ENCODE measurements at regions not wholly inside any gene's neighbourhood (a gene's known extent, or its start where the extent isn't known, plus 50 kb on each side); places are given as distances from the start of the nearest gene placed in this dataset.
"Not testable (repeated sequence)": the region's sequence is repeated elsewhere in the genome, so short reads cannot be mapped to it uniquely, and the experiment has no call there.

DNA sequence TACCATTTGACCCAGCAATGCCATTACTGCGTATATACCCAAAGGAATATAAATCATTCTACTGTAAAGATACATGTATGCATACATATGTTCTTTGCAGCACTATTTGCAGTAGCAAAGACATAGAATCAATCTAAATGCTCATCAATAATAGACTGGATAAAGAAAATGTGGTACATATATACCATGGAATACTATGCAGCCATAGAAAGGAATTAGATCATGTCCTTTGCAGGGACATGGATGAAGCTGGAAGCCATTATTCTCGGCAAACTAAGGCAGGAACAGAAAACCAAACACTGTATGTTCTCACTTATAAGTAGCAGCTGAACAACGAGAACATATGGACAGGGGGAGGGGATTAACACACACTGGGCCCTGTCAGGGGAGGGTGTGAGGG, 54.8 kb upstream of the ZNF30 start:
- not testable (repeated sequence) for DNase-seq

DNA sequence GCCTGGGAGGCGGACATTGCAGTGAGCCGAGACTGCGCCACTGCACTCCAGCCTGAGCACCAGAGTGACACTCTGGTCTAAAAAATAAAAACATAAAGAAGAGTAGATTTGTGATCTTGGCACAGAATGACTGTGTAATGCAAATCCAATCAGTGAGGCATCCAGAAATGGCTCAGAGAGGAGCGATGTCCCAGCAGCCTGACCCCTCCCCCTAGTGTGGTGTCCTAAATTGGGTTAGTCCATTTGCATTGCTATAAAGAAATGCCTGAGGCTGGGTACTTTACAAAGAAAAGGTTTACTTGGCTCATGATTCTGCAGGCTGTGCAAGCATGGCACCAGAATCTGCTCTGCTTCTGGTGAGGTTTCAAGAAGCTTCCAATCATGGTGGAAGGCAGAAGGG, 59.1 kb upstream of the ZNF30 start:
- no peak for DNase-seq

DNA sequence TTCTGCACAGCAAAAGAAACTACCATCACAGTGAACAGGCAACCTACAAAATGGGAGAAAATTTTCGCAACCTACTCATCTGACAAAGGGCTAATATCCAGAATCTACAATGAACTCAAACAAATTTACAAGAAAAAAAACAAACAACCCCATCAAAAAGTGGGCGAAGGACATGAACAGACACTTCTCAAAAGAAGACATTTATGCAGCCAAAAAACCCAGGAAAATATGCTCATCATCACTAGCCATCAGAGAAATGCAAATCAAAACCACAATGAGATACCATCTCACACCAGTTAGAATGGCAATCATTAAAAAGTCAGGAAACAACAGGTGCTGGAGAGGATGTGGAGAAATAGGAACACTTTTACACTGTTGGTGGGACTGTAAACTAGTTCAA, 61.5 kb upstream of the ZNF30 start:
- DNase-seq = not testable (repeated sequence)

DNA sequence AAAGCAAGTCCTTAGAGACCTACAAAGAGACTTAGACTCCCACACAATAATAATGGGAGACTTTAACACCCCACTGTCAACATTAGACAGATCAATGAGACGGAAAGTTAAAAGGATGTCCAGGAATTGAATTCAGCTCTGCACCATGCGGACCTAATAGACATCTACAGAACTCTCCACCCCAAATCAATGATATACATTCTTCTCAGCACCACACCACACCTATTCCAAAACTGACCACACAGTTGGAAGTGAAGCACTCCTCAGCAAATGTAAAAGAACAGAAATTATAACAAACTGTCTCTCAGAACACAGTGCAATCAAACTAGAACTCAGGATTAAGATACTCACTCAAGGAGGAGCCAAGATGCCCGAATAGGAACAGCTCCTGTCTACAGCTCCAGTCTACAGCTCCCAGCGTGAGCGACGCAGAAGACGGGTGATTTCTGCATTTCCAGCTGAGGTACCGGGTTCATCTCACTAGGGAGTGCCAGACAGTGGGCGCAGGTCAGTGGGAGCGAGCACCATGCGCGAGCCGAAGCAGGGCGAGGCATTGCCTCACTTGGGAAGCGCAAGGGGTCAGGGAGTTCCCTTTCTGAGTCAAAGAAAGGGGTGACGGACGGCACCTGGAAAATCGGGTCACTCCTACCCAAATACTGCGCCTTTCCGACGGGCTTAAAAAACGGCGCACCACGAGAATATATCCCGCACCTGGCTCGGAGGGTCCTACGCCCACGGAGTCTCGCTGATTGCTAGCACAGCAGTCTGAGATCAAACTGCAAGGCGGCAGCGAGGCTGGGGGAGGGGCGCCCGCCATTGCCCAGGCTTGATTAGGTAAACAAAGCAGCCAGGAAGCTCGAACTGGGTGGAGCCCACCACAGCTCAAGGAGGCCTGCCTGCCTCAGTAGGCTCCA, 66.6 kb upstream of the ZNF30 start:
- DNase-seq = not testable (repeated sequence)

DNA sequence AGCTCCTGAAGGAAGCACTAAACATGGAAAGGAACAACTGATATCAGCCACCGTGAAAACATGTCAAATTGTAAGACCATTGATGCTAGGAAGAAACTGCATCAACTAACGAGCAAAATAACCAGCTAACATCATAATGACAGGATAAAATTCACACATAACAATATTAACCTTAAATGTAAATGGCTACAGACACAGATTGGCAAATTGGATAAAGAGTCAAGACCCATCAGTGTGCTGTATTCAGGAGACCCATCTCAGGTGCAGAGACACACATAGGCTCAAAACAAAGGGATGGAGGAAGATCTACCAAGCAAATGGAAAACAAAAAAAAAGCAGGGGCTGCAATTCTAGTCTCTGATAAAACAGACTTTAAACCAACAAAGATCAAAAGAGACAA, 67.4 kb upstream of the ZNF30 start:
- DNase-seq = not testable (repeated sequence)

DNA sequence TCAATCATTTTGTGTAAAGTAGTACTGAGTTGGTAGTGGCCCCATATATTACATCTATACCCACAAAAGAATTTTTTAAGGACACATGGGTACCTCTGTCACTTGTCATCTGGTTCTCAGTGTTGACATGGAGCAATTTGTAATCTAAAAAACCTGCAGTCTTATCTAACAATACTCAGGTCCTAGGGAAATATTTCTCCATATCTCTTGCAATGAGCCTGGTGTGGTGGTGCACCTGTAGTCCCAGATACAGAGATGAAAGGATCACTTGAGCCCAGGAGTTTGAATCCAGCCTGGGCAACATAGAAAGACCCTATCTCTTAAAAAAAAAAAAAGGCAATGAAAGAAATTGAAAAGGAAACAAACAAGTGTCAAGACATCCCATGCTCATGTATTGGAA, 70.7 kb upstream of the ZNF30 start:
- no peak for DNase-seq

DNA sequence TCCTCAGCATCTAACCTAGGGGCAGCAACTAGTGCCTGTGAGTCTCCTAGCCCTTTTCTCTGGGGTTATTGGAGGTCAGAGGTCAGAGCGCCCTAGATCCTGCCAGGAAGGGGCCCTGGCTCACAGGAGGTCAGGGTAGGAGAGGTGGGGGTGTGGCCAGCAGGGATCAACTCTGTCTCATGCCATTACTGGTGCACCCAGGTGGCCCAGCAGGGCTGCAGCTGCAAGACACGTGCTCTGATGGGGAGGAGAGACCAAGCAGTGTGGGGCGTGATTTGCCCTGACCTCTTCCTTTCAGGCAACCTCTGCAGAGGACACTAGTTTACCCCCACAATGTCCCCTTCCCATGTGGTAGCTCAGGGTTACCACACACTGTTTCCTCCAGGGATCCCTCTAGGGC, 73.3 kb upstream of the ZNF30 start:
- DNase-seq = no peak

DNA sequence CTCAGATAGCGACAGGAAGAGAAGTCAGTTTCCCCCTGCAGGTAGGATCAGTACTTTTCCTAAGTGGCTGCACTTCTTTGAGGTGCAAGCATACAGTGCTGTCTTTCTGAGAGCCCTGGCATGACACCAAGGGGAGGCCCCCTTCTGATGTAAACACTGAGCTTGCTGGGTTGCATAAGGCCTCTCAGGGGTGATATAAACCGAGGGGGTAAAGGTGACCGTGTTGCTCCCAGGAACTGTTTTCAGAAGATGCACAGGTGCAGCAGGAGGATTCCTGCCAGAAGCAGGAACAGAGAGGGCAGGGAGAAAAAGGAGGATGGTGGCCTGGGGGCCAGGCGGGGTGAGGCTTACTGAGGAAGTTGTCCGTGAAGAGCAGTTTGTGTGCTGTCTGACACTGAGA, 74.0 kb upstream of the ZNF30 start:
- no peak for DNase-seq

DNA sequence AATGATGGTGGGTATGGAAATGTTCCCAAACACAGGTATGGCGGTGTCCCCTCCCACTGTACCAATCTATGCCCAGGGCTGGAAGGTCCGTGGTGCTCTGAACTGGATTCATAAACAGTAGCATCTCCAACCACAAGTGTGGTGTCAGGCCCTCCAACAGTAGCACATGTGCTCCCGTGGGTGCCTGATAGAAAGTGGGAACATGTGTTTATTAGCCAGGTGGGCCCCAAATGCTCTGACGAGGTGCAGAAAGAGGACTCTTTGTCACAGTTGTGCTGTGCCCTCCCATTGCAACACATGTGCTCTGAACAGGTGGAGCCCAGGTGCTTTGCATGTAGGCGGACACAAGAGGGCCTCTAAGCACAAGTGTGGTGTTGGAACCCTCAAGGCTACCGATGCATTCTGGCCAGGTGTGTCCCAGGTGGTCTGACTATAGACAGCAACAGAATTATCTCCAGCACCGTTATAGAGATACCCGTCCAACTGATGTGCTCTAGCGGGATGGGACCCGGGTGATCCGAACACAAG, 75.4 kb upstream of the ZNF30 start:
- DNase-seq = no peak

DNA sequence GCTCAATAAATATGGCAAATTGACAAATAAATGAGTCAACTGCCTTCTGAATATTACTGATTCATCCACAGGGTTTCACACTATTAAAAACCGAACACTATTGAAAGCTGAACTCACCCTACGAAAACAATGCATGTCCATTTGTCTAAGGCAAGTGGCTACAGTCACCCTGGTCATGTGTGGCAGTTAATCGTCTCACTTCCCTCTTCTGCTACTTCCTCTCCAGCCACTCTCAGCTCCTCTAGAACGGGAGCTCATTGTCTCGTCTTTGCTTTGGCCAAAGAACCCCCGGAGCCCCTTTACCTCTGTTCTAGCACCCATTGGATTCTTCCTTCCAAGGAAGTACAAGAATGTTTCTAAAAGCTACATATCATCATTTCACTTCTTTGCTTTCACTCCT, 74.4 kb upstream of the ZNF599 start:
- DNase-seq = no peak

DNA sequence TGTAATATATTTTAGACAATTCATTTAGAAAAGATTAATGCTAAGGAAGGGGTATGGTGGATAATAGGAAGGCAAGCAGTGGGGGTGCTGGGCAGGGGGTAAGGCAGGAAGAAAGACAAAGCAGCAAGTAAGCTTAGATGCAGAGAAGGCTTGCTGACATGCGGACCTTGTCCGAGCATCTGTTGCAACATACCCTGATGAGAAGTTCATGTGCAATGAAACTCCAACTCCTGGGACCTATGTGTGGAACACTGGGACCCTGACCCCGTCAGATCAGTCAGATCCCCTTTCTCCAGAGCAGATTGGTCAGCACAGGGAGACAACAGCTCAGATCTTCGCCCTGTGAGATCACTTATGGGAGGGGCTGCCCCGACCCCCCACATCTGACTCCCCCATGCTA, 71.3 kb upstream of the ZNF599 start:
- no peak for DNase-seq

DNA sequence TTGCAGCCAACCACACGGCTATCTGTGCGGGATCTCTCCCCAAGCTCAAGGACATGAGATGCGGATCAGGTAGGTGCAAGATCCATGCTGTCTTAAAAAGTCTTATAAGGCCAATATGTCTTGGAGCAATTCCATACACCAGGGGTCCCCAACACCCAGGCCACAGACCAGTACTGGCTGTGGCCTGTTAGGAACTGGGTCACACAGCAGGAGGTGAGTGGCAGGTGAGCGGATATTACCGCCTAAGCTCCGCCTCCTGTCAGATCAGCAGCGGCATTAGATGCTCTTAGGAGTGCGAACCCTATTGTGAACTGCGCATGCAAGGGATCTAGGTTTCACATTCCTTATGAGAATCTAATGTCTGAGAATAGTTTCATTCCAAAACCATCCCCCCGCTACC, 68.8 kb upstream of the ZNF599 start:
- no peak for DNase-seq

DNA sequence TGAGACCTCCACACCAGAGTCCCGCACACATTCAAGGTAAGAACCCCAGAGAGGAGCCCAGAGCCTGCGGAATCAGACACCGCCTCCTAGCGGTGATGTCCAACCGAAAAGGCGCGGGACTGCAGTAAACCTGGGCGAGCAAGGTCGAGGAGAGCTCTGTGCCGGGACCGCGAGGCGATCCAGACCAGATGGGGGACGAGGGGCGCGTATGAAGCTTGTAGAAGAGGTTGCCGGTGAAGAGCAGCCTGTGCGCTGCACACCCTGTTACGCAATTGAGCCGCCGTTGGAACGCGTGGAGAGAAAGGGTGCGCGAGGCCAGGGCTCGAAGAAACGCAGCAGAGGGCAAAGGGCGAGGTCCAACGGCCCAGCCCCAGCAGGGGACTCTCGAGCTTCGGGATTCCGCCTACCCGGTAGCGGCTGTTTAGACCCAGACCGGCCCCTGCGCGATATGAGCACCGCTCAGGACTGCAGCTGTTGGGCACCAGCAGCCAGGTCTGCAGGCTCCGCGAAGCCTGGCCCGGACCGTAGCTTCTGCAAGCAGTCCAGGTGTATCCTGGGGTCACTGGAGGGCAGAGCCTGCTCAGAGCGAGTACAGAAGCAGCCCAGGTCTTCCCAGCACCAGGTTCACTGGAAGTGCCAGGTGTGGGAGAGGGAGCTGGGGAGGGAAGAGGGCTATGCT, 65.9 kb upstream of the ZNF599 start:
- DNase-seq = peak; percentile 68

DNA sequence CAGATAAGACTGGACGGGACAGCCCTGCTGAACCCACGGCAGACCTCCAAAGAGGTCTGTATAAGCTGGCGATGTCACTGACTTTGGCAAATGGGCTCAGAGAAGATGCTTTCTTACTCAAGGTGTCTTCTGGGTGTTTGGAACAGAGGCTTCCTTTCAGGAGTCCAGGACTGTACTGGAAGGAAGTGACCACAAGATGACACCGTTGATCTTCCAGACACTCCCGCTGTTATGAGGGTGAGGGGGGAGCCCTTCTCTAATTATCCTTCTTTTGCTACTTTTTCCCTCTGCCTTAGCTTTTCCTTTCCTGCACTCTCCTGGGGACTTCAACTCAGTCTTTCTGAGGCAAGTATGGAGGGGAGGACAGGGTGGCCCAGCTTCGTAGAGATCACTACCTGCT, 65.2 kb upstream of the ZNF599 start:
- no peak for DNase-seq

DNA sequence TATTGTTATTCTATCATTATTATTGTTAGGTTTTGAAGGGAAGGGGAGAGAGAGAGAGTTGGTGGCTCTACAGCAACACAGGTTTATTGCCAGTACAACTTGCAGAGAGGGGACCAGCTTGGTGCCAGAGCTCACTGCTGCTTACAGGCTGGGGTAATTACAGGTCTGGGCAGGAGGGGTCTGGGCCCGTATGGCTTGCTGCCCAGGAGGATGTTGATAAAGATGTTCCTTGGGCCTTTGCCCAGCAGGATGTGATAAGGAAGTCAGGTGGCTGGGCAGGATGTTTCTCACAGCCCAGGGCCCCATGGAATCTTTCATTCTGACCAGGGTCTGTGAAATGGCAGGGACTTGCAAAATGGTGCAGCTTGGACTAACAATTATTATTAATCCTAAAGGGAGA, 64.2 kb upstream of the ZNF599 start:
- DNase-seq = no peak

DNA sequence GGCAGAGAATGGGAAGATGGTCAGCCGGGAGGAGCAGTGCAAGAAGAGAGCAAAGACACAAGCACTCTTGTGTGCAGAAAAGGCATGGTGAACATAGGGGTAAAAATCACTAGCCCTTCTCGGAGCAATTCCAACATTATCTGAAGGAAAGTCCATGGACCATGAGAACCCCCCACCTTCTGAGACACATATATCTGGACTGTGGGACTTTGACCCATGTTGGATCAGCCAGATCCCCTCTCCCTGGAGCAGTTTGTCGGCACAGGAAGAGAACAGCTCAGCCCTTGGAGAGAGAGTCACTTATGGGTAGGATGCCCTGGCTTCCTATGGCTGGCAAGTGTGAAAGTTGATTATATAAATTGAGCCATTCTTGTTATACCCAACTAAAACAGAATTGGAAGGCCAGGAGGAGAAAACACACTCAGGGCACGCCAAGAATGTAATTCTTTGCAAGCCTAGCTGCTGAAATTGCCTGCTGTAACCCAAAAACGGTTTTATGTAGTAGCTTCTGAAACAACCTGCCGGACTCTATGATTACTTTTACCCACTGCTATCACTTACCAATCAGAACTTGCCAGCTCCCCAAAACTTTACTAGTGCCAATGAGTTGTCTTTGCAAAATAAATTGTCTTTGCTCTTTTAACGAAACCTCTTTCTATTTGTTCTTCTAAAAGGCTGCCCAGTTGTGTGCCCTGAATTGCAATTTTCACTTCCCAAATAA, 62.8 kb upstream of the ZNF599 start:
- DNase-seq = no peak

DNA sequence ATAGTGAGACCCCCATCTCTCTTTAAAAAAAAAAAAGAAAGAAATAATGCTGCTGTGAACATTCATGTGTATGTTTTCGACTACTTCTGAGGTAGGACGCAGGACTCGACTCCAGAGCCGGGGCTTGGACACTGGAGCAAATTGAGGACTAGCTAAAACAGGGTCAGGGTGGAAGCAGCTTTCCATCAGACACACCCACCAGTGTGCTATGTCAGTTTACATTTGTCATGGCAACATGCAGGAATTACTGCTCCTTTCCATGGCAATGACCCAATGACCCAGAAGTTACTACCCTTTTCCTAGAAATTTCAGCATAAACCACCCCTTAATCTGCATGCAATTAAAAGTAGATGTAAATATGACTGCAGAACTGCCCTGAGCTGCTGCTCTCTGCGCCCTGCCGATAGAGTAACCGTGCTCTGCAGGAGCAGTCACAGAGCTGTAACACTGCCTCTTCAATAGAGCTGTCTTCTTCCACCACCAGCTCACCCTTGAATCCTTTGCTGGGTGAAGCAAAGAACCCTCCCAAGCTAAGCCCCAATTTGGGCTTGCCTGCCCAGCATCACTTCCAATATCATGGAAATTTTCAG, 61.6 kb upstream of the ZNF599 start:
- no peak for DNase-seq

DNA sequence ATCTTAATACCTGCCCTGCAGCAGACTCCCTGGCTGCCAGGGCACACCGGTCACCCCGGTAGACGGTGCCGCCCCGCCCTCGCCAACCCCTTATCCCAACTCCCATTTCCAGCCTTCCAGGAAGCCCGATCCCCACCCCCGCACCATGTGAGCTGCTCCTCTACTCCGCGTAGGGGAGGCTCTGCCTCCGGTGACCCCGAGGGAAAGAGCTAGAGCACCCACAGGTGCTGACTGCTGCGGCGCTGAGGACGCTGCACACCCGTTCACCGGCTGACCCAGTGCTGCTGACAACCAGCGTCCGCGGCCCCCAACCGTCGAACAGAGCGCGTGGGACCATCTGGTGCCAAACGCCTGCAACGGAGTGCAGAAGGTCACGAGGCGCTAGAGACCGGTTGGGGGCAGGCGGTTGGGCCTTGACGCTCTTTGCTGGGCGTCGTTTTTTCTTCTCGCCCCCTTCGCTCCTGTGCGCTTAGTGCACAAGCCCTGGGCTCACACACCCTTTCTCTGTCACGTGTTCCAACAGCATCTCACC, 59.6 kb upstream of the ZNF599 start:
- no peak for DNase-seq

DNA sequence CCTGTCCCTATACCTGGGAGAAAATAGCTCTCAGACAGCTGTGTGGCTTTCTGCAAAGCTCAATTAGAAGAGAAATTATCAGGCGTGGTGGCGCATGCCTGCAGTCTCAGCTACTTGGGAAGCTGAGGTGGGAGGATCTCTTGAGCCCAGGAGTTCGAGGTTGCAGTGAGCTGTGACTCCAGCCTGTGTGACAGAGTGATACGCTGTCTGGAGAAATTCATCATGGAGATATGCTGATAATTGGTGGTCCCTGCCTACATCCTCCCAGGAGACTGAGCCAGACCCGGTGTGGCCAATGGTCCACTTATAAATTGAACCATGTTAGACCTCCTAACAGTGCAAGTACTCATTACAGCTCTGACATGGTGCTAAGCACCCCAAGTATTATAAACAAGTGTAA, 58.7 kb upstream of the ZNF599 start:
- DNase-seq = no peak

DNA sequence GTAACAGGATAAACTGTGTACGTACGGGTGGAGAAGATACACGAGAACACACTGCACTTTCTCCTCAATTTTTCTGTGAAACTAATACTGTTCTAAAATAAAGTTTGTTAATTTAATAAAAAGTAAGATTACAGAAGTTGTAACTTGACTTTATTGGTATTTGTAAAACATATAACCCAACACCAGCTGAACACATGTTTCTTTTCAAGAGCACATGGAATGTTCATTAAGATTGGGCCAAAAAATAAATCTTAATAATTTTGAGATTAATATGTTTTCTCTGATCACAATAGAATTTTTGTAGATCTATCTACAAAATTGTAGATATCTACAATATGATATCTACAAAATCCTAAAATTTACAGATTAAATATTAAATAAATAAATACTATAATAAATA, 55.1 kb upstream of the ZNF599 start:
- no peak for DNase-seq

DNA sequence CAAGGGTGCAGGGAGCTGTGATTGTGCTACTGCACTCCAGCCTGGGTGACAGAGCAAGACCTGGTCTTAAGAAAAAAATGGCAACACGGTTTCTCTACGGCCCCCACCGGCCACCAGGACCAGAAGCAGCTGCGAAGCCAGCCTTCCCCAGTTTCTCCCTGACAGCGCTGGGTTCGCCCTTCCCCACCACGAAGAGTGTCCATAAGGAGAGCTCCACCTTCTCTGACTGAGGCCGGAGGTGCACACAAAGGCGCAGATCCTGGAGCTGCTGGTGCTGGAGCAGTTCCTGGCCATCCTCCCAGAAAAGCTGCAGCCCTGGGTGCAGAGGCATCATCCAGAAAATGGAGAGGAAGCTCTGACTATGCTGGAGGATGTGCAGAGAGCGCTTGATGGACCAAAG, 52.2 kb upstream of the ZNF599 start:
- DNase-seq = no peak

DNA sequence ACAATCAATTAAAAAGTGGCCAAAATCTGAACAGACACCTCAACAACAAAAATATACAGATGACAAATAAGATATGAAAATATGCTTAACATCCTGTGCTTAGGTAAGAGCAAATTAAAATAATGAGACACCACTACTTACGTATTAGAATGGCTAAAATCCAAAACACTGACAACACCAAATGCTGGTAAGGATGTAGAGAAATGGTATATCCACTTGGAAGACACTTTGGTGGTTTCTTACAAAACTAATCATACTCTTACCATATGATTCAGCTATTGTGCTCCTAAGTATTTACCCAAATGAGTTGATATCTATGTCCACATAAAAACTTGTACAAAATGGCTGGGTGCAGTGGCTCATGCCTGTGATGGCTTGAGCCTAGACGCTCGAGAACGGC, 51.7 kb upstream of the ZNF599 start:
- DNase-seq = no peak

All from activated CD8-positive, alpha-beta memory T cell treated with anti-CD3 and anti-CD28 coated beads for 24 hours (primary cell).